ENCODE measurements at regions not wholly inside any gene's neighbourhood (a gene's known extent, or its start where the extent isn't known, plus 50 kb on each side); places are given as distances from the start of the nearest gene placed in this dataset.
A peak's percentile ranks its signal among the peaks of the same experiment; 100 is the strongest.

GRCh38 chr15:58235961-58236360 is 97.8 kb downstream of the AQP9 start:
- no peak for DNase-seq
- no peak overlapping the region for H3K4me3 ChIP-seq (ENCODE audit: insufficient read depth, low read depth, low read length)

GRCh38 chr15:58240191-58240932 is 102.2 kb downstream of the AQP9 start:
- no peak for DNase-seq
- H3K36me3 ChIP-seq (replicated peaks; ENCODE audit: control insufficient read depth, insufficient read depth, low read length), result no peaks in the 10 kb centered on the region

More at GRCh38 chr15:58235961-58236360, 97.8 kb downstream of the AQP9 start:
- Histone ChIP-seq H3K27me3 (ENCODE audit: control insufficient read depth, insufficient read depth, low read length) (peaks cover 2% of the 10 kb centered on the region; the same call in 1 of the 2 replicates), H3K36me3 (replicated peaks; ENCODE audit: control insufficient read depth, insufficient read depth, low read length) (no peaks in the 10 kb centered on the region)

DNA sequence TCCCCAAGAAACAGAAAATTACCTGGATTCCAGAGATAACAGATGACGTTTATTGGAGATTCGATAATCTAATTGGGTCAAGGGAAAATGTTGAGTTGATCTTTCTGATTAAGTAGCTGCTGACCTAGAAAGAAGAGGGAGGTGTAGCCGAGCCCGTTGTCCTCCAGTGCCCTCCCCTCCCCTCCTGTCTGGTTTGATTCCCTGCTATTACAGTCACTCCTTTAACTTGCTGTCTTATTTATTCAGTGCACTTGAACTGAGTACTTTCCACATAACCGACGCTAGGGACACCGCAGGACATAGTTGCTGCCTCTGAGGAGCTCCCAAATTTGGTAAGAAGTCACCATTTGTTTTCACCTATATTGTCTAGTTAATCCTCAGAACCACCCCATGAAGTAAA is 103.7 kb downstream of the AQP9 start:
- peak; percentile 26 for DNase-seq
- no peak overlapping the region for H3K4me3 ChIP-seq (ENCODE audit: insufficient read depth, low read depth, low read length)

More at GRCh38 chr15:58240191-58240932, 102.2 kb downstream of the AQP9 start:
- Histone ChIP-seq H3K4me3 (ENCODE audit: insufficient read depth, low read depth, low read length) (no peak overlapping the region), H3K27me3 (ENCODE audit: control insufficient read depth, insufficient read depth, low read length) (no peaks in the 10 kb centered on the region)

DNA sequence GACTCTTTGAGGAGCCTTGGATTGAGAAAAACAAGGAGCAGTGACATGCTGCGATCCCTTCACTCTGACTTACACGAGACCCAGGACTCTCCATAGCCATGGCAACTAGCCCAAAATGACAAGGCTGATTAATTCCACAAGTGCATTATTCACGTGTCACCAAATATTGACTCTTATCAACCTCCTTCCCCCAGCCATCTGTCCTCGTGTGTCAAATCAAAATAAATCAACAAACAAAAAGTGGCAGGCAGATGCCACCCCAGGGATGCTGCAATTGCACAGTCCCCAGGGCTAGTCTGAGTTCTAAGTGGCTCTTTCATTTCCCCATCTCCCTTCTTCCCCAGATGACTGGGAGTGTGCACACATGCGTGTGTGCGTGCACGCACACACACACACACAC is 104.9 kb downstream of the AQP9 start:
- no peak for DNase-seq
- Histone ChIP-seq H3K27me3 (ENCODE audit: control insufficient read depth, insufficient read depth, low read length) (no peaks in the 10 kb centered on the region), H3K4me3 (ENCODE audit: insufficient read depth, low read depth, low read length) (no peak overlapping the region), H3K36me3 (replicated peaks; ENCODE audit: control insufficient read depth, insufficient read depth, low read length) (no peaks in the 10 kb centered on the region)

More for the DNA sequence above, 103.7 kb downstream of the AQP9 start:
- H3K36me3 ChIP-seq (replicated peaks; ENCODE audit: control insufficient read depth, insufficient read depth, low read length), result no peaks in the 10 kb centered on the region
- no peaks in the 10 kb centered on the region for H3K27me3 ChIP-seq (ENCODE audit: control insufficient read depth, insufficient read depth, low read length)

DNA sequence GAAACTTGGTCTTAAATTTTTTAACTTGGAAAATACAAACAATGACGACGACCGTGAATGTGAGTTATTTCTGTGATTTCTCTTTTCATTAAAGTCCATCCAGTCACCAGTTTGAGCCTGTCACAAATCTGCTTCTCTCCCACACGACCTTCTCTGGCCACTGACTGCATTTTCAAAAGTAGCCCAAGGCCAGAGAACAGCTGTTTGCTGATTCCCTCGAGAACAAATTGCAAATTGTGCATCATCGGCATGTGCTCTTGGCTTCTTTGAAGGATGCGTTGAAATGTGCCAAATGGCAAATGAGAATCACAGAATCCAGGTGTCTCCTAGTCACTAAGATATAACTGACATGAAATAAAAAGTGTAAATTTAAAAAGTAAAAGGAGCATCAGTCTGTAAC is 106.4 kb downstream of the AQP9 start:
- H3K36me3 ChIP-seq (replicated peaks; ENCODE audit: control insufficient read depth, insufficient read depth, low read length), result no peaks in the 10 kb centered on the region
- H3K27me3 ChIP-seq (ENCODE audit: control insufficient read depth, insufficient read depth, low read length), result no peaks in the 10 kb centered on the region
- H3K4me3 ChIP-seq (ENCODE audit: insufficient read depth, low read depth, low read length), result no peak overlapping the region
- DNase-seq, result no peak

GRCh38 chr15:58246041-58246440 is 107.9 kb downstream of the AQP9 start:
- DNase-seq, result no peak
- Histone ChIP-seq H3K27me3 (ENCODE audit: control insufficient read depth, insufficient read depth, low read length) (no peaks in the 10 kb centered on the region), H3K4me3 (ENCODE audit: insufficient read depth, low read depth, low read length) (no peak overlapping the region), H3K36me3 (replicated peaks; ENCODE audit: control insufficient read depth, insufficient read depth, low read length) (no peaks in the 10 kb centered on the region)

DNA sequence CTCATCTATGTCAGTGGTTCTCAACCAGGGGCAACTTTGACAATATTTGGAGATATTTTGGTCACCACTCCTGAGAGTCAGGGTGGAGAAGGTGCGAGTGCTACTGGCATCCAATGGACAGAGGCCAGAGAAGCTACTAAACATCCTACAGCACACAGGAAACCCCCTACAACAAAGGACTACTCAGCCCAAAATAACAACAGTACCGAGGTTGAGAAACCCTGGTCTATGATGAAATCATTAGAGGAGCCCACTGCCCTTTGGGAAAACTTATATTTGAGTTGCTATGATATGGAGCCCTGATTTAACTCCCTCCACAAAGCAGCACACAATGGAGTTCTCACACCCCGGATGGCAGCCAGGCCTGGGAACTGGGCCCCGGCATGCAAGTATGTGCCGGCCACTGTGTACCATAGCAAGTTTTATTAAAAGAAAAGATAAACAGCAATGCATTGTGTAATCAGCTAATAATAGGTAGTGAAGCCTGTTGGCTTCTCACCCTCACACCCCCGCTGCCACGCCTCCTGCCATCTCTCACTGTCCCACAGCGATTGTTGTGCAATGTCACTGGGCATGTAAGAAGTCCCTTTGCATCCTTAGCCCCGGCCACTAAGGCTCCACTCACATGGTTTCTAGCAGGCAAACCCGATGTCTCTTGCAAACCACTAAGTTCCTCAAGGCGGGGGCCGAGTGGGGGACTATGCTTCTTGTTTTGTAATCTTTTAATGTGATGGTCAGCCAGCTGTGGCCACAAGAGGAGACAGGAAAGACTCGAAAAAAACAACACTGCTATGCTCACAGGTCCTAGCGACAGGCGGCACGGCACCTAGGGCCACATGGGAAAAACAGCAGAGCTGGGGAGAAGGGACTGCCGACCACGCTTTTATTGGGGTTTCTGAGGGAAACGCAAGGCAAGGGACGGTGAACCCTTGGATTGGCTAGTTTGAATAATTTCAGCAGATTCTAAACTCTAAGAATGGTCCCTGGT is 110.0 kb downstream of the AQP9 start:
- H3K27me3 ChIP-seq (ENCODE audit: control insufficient read depth, insufficient read depth, low read length), result no peaks in the 10 kb centered on the region
- no peak for DNase-seq

GRCh38 chr15:58249646-58250312 is 111.6 kb downstream of the AQP9 start:
- Histone ChIP-seq H3K4me3 (ENCODE audit: insufficient read depth, low read depth, low read length) (no peak overlapping the region), H3K36me3 (replicated peaks; ENCODE audit: control insufficient read depth, insufficient read depth, low read length) (no peaks in the 10 kb centered on the region)

More for the DNA sequence above, 110.0 kb downstream of the AQP9 start:
- Histone ChIP-seq H3K4me3 (ENCODE audit: insufficient read depth, low read depth, low read length) (no peak overlapping the region), H3K36me3 (replicated peaks; ENCODE audit: control insufficient read depth, insufficient read depth, low read length) (no peaks in the 10 kb centered on the region)

DNA sequence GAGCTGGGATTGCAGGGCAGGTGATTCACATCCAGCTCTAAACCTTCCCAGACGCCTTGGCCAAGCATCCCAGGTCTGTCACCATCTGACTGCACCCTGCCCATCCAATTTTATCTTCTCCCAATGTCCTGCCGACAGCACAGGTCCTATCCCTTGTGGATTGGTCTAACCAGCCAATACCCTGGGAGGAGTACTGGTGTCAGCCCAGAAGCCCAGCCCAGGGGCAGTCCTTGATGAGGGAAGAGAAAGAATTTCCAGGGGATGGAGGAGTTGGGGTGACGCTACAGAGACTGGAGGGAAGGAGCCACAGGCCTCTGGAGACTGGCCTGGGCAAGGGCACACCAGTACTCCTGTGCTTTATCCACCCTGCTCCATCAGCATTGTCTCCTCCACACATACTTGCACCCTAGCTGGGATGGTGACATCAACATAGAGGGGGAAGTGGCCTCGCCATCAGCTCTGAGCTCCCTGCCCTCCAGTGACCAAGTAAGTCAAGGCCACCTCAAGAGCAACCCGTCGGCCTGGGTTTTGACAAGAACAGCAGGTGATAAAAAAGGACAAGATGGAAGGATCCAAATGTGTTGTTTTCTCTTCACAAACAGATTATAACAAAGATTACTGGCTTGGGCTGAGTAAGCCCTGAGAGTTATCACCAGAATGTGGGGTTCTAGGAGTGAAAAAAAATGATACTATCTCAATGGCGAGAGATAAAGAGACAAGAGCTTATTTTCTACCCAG is 114.6 kb downstream of the AQP9 start:
- H3K27me3 ChIP-seq (ENCODE audit: control insufficient read depth, insufficient read depth, low read length), result no peaks in the 10 kb centered on the region
- H3K4me3 ChIP-seq (ENCODE audit: insufficient read depth, low read depth, low read length), result no peak overlapping the region
- no peak for DNase-seq
- H3K36me3 ChIP-seq (replicated peaks; ENCODE audit: control insufficient read depth, insufficient read depth, low read length), result no peaks in the 10 kb centered on the region

More at GRCh38 chr15:58249646-58250312, 111.6 kb downstream of the AQP9 start:
- DNase-seq, result no peak
- no peaks in the 10 kb centered on the region for H3K27me3 ChIP-seq (ENCODE audit: control insufficient read depth, insufficient read depth, low read length)

DNA sequence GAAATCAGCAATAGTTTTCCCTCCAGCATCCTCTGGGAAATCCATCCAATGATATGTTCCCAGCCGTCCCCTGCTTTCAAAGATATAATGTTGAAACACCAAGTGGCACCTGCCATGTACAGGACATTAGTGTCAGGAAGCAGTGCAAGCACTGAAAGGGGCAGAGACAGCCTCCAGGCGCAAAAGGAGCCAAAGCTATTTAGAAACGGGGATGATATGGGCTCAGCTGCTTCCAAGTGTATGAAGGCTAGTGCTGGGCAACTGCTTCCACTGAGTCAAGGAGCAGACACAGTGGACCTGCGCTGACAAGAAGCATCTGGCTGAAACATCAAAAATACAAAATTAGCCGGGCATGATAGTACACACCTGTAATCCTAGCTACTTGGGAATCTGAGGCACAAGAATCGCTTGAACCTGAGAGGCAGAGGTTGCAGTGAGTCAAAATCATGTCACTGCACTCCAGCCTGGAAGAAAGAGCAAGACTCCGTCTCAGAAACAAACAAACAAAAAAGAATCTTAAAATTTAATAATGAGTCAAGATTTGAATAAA is 119.7 kb downstream of the AQP9 start:
- no peak overlapping the region for H3K4me3 ChIP-seq (ENCODE audit: insufficient read depth, low read depth, low read length)
- DNase-seq, result no peak
- no peaks in the 10 kb centered on the region for H3K36me3 ChIP-seq (replicated peaks; ENCODE audit: control insufficient read depth, insufficient read depth, low read length)
- no peaks in the 10 kb centered on the region for H3K27me3 ChIP-seq (ENCODE audit: control insufficient read depth, insufficient read depth, low read length)

- Histone ChIP-seq H3K4me3 (ENCODE audit: insufficient read depth, low read depth, low read length) (no peak overlapping the region), H3K36me3 (replicated peaks; ENCODE audit: control insufficient read depth, insufficient read depth, low read length) (no peaks in the 10 kb centered on the region), H3K27me3 (ENCODE audit: control insufficient read depth, insufficient read depth, low read length) (no peaks in the 10 kb centered on the region)
- no peak for DNase-seq
Observed at GRCh38 chr15:58258501-58259292, 120.5 kb downstream of the AQP9 start.

DNA sequence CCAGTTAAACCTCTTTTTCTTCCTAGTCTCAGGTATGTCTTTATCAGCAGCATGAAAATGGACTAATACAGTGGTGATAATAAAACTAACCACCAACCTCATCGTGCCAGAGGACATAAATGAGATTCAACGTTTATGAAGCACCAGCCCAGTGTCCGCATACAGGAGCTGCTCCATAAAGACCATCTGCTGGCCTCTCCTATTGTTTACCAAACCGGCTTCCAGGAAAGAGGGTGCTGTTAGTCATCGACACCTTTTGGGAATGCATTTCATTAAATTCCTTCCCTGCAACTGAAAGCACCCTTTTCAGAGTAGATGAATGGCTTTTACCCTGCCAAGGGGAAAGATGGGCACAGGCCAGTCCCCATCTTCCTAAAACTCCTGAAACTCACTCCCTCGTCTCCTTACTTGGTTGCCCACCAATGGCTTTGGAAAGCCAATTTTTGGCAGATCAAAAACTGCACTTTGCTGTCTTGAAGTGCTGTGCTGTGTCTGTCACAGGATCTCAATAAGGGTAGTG is 122.1 kb downstream of the AQP9 start:
- Histone ChIP-seq H3K27me3 (ENCODE audit: control insufficient read depth, insufficient read depth, low read length) (no peaks in the 10 kb centered on the region), H3K4me3 (ENCODE audit: insufficient read depth, low read depth, low read length) (no peak overlapping the region), H3K36me3 (replicated peaks; ENCODE audit: control insufficient read depth, insufficient read depth, low read length) (no peaks in the 10 kb centered on the region)
- no peak for DNase-seq

- Histone ChIP-seq H3K36me3 (replicated peaks; ENCODE audit: control insufficient read depth, insufficient read depth, low read length) (no peaks in the 10 kb centered on the region), H3K4me3 (ENCODE audit: insufficient read depth, low read depth, low read length) (no peak overlapping the region), H3K27me3 (ENCODE audit: control insufficient read depth, insufficient read depth, low read length) (no peaks in the 10 kb centered on the region)
- no peak for DNase-seq
Observed at GRCh38 chr15:58260725-58261267, 122.6 kb downstream of the AQP9 start.

Data from H7 (cell line).